ENCODE measurements at regions not wholly inside any gene's neighbourhood (a gene's known extent, or its start where the extent isn't known, plus 50 kb on each side); places are given as distances from the start of the nearest gene placed in this dataset.
A peak's percentile ranks its signal among the peaks of the same experiment; 100 is the strongest.

DNA sequence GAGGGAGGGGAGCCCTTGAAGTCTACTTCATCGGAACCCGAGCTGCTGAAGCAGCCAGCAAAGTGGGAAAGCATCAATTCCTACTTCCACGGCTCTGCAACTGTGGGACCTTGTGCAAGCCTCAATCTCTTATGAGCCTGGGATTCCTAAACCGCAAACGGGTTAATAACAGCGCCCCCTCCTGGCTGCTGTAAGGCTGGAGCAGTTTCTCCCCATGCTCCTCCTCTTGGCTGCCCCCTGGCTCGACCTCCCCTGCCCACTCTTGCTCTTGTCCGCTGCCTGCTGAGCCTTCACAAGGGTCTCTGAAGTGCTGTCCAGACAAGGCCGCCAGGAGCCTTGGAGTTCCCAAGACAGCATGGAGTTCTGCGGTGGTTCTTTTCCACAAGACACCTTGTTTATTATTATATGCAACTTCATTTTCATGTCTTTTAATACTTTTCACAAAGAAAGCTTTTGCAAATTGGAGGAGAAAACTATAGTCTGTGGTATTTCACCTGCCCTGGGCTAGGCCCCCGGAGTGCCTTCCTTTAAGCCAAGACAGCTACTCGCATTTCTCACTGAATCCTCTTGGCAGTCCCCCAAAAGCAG, 157.2 kb downstream of the DDX1 start (continued):
- TF ChIP-seq SIN3A (conservative IDR thresholded peaks at IDR 0.05 in 1 of 2, IDR thresholded peaks at IDR 0.05 in 1 of 2; ENCODE audit: low read depth in 1 of 2, low read length in 2 of 2) (no peak), RAD21 (IDR thresholded peaks at IDR 0.05 in 1 of 2, conservative IDR thresholded peaks at IDR 0.05 in 1 of 2; ENCODE audit: low read depth in 2 of 2, low read length in 2 of 2) (peak; percentile 76 to 82)
